H1 (cell line): ENCODE measurements at regions not wholly inside any gene's neighbourhood (a gene's known extent, or its start where the extent isn't known, plus 50 kb on each side); places are given as distances from the start of the nearest gene placed in this dataset.
A peak's percentile ranks its signal among the peaks of the same experiment; 100 is the strongest.

Experiments
- CTCF ChIA-PET: fragments of 300-600 bp; sonication (Branson Sonifier 250); formaldehyde crosslinking; loops from one replicate; lab custom pipeline; 2021; ENCODE audit not compliant: partially characterized antibody; lab: Charles Lee
- POLR2A ChIA-PET: fragments of 300-600 bp; sonication (Branson Sonifier 250); formaldehyde crosslinking; loops from one replicate; lab custom pipeline; 2021; ENCODE audit warnings: inconsistent platforms; ENCODE audit not compliant: partially characterized antibody; lab: Charles Lee
- DNase-seq, 2 experiments: peaks; one replicate each; pipeline versions ENCODE4 v3.0.0 to v3.0.0-alpha.2; 2010 to 2022; ENCODE audit warnings: low spot score in 2 of 2, low read depth in 1 of 2, mixed read lengths in 1 of 2
- FAIRE-seq: peaks from 2 replicates; lab custom pipeline; 2011; peaks lifted over from hg19 to GRCh38; lab: Jason Lieb, UNC
- H2AFZ ChIP-seq: 2 replicates; pipeline ENCODE4 v1.8.1; 2012; ENCODE audit warnings: low read length, inconsistent platforms
- H2AK5ac ChIP-seq: 2 replicates; pipeline ENCODE4 v1.6.1; 2013; ENCODE audit warnings: low read depth, low read length
- H2BK120ac ChIP-seq: replicated peaks from 2 replicates; pipeline ENCODE3; 2013; ENCODE audit warnings: low read depth, low read length, inconsistent platforms
- H2BK12ac ChIP-seq: 2 replicates; pipeline ENCODE4 v1.6.1; 2013; ENCODE audit warnings: low read depth, low read length
- H2BK15ac ChIP-seq: 2 replicates; pipeline ENCODE4 v1.6.1; 2013; ENCODE audit warnings: low read length
- H2BK20ac ChIP-seq: 2 replicates; pipeline ENCODE4 v1.6.1; 2013; ENCODE audit warnings: low read length
- H2BK5ac ChIP-seq: 2 replicates; pipeline ENCODE4 v1.6.1; 2013; ENCODE audit warnings: low read depth, low read length
- H3K14ac ChIP-seq: 2 replicates; pipeline ENCODE4 v1.6.1; 2013; ENCODE audit warnings: inconsistent platforms; ENCODE audit not compliant: insufficient read length
- H3K18ac ChIP-seq: 2 replicates; pipeline ENCODE4 v1.6.1; 2013; ENCODE audit warnings: low read length; ENCODE audit errors: extremely low read depth
- H3K23ac ChIP-seq: 2 replicates; pipeline ENCODE4 v1.6.1; 2013; ENCODE audit warnings: inconsistent platforms; ENCODE audit not compliant: insufficient read length
- H3K23me2 ChIP-seq: 2 replicates; pipeline ENCODE4 v1.6.1; 2013; ENCODE audit warnings: low read depth, low read length
- H3K27ac ChIP-seq: 2 replicates; pipeline ENCODE4 v1.6.1; 2011; ENCODE audit warnings: low read depth, low read length, inconsistent platforms
- H3K27me3 ChIP-seq, 4 experiments: replicated peaks in 1 of 4; 1 replicate in 1 of 4; 2 replicates in 3 of 4; pipeline versions ENCODE4 v1.6.1 to v1.8.1; 2011 to 2013; ENCODE audit warnings: low read length in 3 of 4, mild to moderate bottlenecking in 3 of 4, inconsistent platforms in 2 of 4, mixed read lengths in 2 of 4, moderate library complexity in 1 of 4; ENCODE audit not compliant: control insufficient read depth in 3 of 4, insufficient read depth in 3 of 4; ENCODE audit errors: extremely low read depth in 1 of 4
- H3K36me3 ChIP-seq, 4 experiments: 2 replicates each; pipeline versions ENCODE4 v1.6.1 to v1.8.1; 2011 to 2013; ENCODE audit warnings: mild to moderate bottlenecking in 4 of 4, low read length in 3 of 4, moderate library complexity in 2 of 4, control low read depth in 1 of 4, inconsistent platforms in 1 of 4; ENCODE audit not compliant: insufficient read depth in 4 of 4, control insufficient read depth in 2 of 4
- H3K4ac ChIP-seq: replicated peaks from 2 replicates; pipeline ENCODE3; 2013; ENCODE audit warnings: low read length, low read depth, mixed read lengths, inconsistent platforms; ENCODE audit not compliant: insufficient read length
- H3K4me1 ChIP-seq, 4 experiments: replicated peaks in 1 of 4; 1 replicate in 1 of 4; 2 replicates in 3 of 4; pipeline versions ENCODE4 v1.6.1 to v1.8.1; 2011 to 2013; ENCODE audit warnings: low read length in 3 of 4, inconsistent platforms in 2 of 4, mixed read lengths in 1 of 4; ENCODE audit not compliant: insufficient read depth in 4 of 4, control insufficient read depth in 3 of 4
- H3K4me2 ChIP-seq, 2 experiments: 2 replicates each; pipeline versions ENCODE4 v1.6.1 to v1.8.1; 2011 to 2013; ENCODE audit warnings: low read depth in 2 of 2, low read length in 2 of 2, control low read depth in 1 of 2, inconsistent platforms in 1 of 2, mild to moderate bottlenecking in 1 of 2; ENCODE audit not compliant: insufficient read depth in 1 of 2
- H3K4me3 ChIP-seq, 4 experiments: fragments of 200-600, 300-600 bp in 1 of 4; sonication (generic), shearing (Covaris generic), sonication (Bioruptor Twin) in 1 of 4; 2 replicates each; pipeline versions ENCODE4 v1.5.1 to v1.8.1; 2011 to 2016; ENCODE audit warnings: low read length in 4 of 4, low read depth in 3 of 4, control low read depth in 2 of 4, inconsistent platforms in 2 of 4, mild to moderate bottlenecking in 2 of 4, mixed read lengths in 1 of 4, moderate library complexity in 1 of 4; ENCODE audit not compliant: insufficient read depth in 2 of 4; ENCODE audit errors: extremely low read depth in 1 of 4
- H3K56ac ChIP-seq: replicated peaks from 2 replicates; pipeline ENCODE3; 2013; ENCODE audit warnings: low read depth, mild to moderate bottlenecking, mixed read lengths, low read length, inconsistent platforms; ENCODE audit not compliant: insufficient read length
- H3K79me1 ChIP-seq: 2 replicates; pipeline ENCODE4 v1.6.1; 2013; ENCODE audit warnings: low read depth, low read length, control low read depth
- H3K79me2 ChIP-seq, 2 experiments: 2 replicates each; pipeline versions ENCODE4 v1.6.1 to v1.8.1; 2012 to 2013; ENCODE audit warnings: low read length in 2 of 2, mild to moderate bottlenecking in 2 of 2, inconsistent platforms in 1 of 2; ENCODE audit not compliant: insufficient read depth in 2 of 2, control insufficient read depth in 1 of 2
- H3K9ac ChIP-seq, 4 experiments: replicated peaks in 1 of 4; 1 replicate in 1 of 4; 2 replicates in 3 of 4; pipeline versions ENCODE4 v1.6.1 to v1.8.1; 2011 to 2013; ENCODE audit warnings: low read depth in 3 of 4, low read length in 3 of 4, control low read depth in 2 of 4, mild to moderate bottlenecking in 2 of 4, moderate library complexity in 2 of 4, inconsistent platforms in 1 of 4; ENCODE audit errors: extremely low read depth in 1 of 4
- H3K9me3 ChIP-seq, 2 experiments: 2 replicates each; pipeline versions ENCODE4 v1.6.1 to v1.8.1; 2012 to 2013; ENCODE audit warnings: mild to moderate bottlenecking in 2 of 2, moderate library complexity in 2 of 2, control low read depth in 1 of 2, inconsistent platforms in 1 of 2, low read depth in 1 of 2, low read length in 1 of 2, mixed read lengths in 1 of 2; ENCODE audit not compliant: insufficient read depth in 2 of 2
- H4K20me1 ChIP-seq, 2 experiments: replicated peaks in 1 of 2; 2 replicates each; pipeline versions ENCODE3 to v1.8.1; 2011 to 2013; ENCODE audit warnings: inconsistent platforms in 2 of 2, low read length in 2 of 2, mild to moderate bottlenecking in 1 of 2; ENCODE audit not compliant: insufficient read depth in 2 of 2, control insufficient read depth in 1 of 2
- H4K5ac ChIP-seq: 2 replicates; pipeline ENCODE4 v1.6.1; 2013; ENCODE audit warnings: low read length, low read depth, mixed read lengths, inconsistent platforms; ENCODE audit not compliant: insufficient read length
- H4K8ac ChIP-seq: 2 replicates; pipeline ENCODE4 v1.8.0; 2013; ENCODE audit warnings: mild to moderate bottlenecking, moderate library complexity, low read length, inconsistent platforms; ENCODE audit not compliant: insufficient read depth; ENCODE audit errors: extremely low read depth
- H4K91ac ChIP-seq: replicated peaks from 2 replicates; pipeline ENCODE3; 2013; ENCODE audit warnings: low read length, mixed read lengths, inconsistent platforms; ENCODE audit not compliant: insufficient read length
- BACH1 ChIP-seq: IDR thresholded peaks from 2 replicates; pipeline ENCODE4 v1.6.1; 2012; ENCODE audit warnings: low read length, improper control_type of control experiment
- CEBPB ChIP-seq: IDR thresholded peaks from 2 replicates; pipeline ENCODE4 v1.6.1; 2012; ENCODE audit warnings: low read depth, low read length
- HDAC2 ChIP-seq, 2 experiments: fragments of 300-600 bp in 1 of 2; sonication (generic) in 1 of 2; IDR thresholded peaks; 2 replicates each; pipeline ENCODE4 v1.6.1; 2011 to 2012; ENCODE audit warnings: low read depth in 2 of 2, low read length in 2 of 2, mild to moderate bottlenecking in 2 of 2, moderate library complexity in 2 of 2, borderline replicate concordance in 1 of 2, inconsistent platforms in 1 of 2
- KDM5A ChIP-seq: fragments of 200-600 bp; IDR thresholded peaks from 2 replicates; pipeline ENCODE4 v1.7.1; 2012; ENCODE audit warnings: mild to moderate bottlenecking, low read length, inconsistent platforms, mixed read lengths
- NRF1 ChIP-seq: IDR thresholded peaks from 2 replicates; pipeline ENCODE4 v1.6.1; 2011; ENCODE audit warnings: mild to moderate bottlenecking, low read depth, low read length, improper control_type of control experiment
- PHF8 ChIP-seq: fragments of 200-600 bp; sonication (generic); conservative IDR thresholded peaks from 2 replicates; pipeline ENCODE4 v1.7.1; 2012; ENCODE audit warnings: low read depth, mild to moderate bottlenecking, inconsistent platforms, low read length, moderate library complexity
- POU5F1 ChIP-seq: IDR thresholded peaks from 2 replicates; pipeline ENCODE4 v1.6.1; 2011; ENCODE audit warnings: low read depth, mild to moderate bottlenecking, low read length, moderate library complexity
- SIRT6 ChIP-seq: IDR thresholded peaks from one replicate; pipeline ENCODE4 v1.7.1; 2012; ENCODE audit warnings: low read length, inconsistent platforms
- WGBS, 2 experiments: shearing (Covaris generic) in 1 of 2; methylation state at CpG; one replicate each; pipeline versions ENCODE4 v1.1.6 to v1.1.7; 2013 to 2015; ENCODE audit warnings: low lambda C conversion rate in 2 of 2, mixed read lengths in 2 of 2, inconsistent platforms in 1 of 2, low coverage in 1 of 2, missing lambda C conversion rate in 1 of 2; ENCODE audit not compliant: insufficient replicate concordance in 2 of 2, insufficient coverage in 1 of 2, insufficient read length in 1 of 2; ENCODE audit errors: extremely low coverage in 1 of 2, missing lambda C conversion rate in 1 of 2; 5-methylcytosine and 5-hydroxymethylcytosine counted together
- TF ChIP-seq, protein P1 (sequence below): IDR thresholded peaks from 2 replicates; pipeline ENCODE4 v1.6.1; 2012; ENCODE audit warnings: inconsistent platforms

DNA sequence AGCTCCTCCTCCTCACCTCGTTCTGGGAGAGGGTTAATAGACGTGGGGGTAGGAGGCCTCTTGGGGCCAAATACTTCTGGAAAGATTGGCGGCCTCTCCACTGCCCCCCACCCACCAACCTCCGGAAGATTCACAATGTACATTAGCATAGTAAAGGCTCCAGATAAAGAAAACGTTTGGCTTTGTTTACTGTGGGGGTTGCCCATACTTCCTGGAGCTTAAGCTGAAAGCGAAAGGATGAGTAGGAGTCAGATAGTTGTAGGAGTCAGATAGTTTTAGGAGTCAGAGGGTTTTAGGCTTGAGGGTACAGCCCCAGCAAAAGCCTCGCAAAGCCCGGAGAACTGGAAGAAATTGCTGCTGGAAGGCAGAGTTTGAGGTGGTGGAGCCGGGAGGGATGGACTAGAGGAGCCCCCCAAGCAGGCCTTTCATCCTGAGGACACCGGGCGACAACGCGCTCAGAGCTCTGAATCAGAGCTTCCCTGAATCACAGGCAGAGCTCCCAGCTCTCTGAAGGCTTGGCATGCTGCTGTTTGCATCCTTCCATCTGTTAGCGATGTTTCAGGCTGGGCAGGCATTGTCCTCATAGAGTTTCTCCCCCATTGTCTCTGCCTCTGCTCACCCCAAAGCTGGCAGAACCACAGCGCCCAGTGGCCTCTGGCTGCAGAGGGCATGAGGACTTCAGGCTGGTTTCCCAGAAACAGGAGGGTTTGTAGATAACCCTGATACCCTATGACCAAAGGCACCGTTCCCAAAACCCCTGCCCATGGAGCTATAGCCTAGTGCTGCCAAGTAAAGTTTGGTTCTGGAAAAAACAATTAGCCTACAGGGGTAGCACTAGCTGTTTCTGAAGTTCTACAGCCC, 280.7 kb downstream of the BCOR start:
- Histone ChIP-seq H3K36me3 (no peaks in the 10 kb centered on the region), H3K27ac (peak overlapping the region; percentile 90), H3K79me1 (no peaks in the 10 kb centered on the region), H3K4me3 (peak overlapping the region in 2 of 4 experiments; percentile 11 to 50; a peak in 4 of 8 replicates), H3K14ac (no peak overlapping the region), H3K4ac (peak overlapping the region; percentile 46), H3K18ac (peak overlapping the region; percentile 91), H4K5ac (peak overlapping the region; percentile 58), H2BK20ac (peak overlapping the region; percentile 15; the same call in 1 of the 2 replicates), H4K8ac (no peak overlapping the region), H3K23me2 (peaks cover 5% of the 10 kb centered on the region; the same call in 1 of the 2 replicates), H2BK12ac (peak overlapping the region; percentile 92; the same call in 1 of the 2 replicates), H3K4me1 (peaks cover 10 to 38% (median 26%) of the 10 kb centered on the region in 4 experiments), H3K23ac (no peak overlapping the region), H3K9ac (peak overlapping the region in 3 of 4 experiments; percentile 14 to 50 (median 40); a peak in 4 of 7 replicates), H4K20me1 (no peaks in the 10 kb centered on the region), H3K27me3 (peaks cover 0 to 1% (median 0%) of the 10 kb centered on the region in 4 experiments; a peak in 1 of 7 replicates), H2BK5ac (peak overlapping the region; percentile 96; the same call in 1 of the 2 replicates), H3K79me2 (no peaks in the 10 kb centered on the region; a peak in 1 of 4 replicates), H3K4me2 (peak overlapping the region; percentile 63 to 93), H3K9me3 (no peaks in the 10 kb centered on the region), H2BK15ac (no peak overlapping the region), H3K56ac (peak overlapping the region; percentile 63), H2AFZ (no peak overlapping the region), H2BK120ac (peak overlapping the region; percentile 79), H4K91ac (peak overlapping the region; percentile 98), H2AK5ac (peak overlapping the region; percentile 90; the same call in 1 of the 2 replicates)
- peak; percentile 50 to 74 for DNase-seq
- CTCF ChIA-PET: interaction anchor here (0.8 to 2.1 kb wide), 8 partner anchors 22 to 202 kb away, joined by 3 to 13 read pairs (median 3); no protein-coding TSS in a partner anchor
- no peak for FAIRE-seq
- WGBS, 2 experiments: 13% methylated on average over 8 of the region's 16 CpGs; no CpG with 5 or more reads in 1 of the 2 experiments
- POLR2A ChIA-PET: interaction anchor here (0.9 to 3.3 kb wide), 14 partner anchors 9 to 352 kb away, joined by 3 to 15 read pairs (median 4); no protein-coding TSS in a partner anchor
- TF ChIP-seq NRF1: no peak
- TF ChIP-seq BACH1: no peak
- TF ChIP-seq CEBPB: no peak
- TF ChIP-seq, protein P1, sequence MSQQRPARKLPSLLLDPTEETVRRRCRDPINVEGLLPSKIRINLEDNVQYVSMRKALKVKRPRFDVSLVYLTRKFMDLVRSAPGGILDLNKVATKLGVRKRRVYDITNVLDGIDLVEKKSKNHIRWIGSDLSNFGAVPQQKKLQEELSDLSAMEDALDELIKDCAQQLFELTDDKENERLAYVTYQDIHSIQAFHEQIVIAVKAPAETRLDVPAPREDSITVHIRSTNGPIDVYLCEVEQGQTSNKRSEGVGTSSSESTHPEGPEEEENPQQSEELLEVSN: no peak
- no peak; a peak in 1 of 4 replicates for TF ChIP-seq HDAC2 (IDR thresholded peaks at IDR 0.05; ENCODE audit: borderline replicate concordance in 1 of 2, low read depth in 2 of 2, low read length in 2 of 2)
- no peak for TF ChIP-seq SIRT6
- TF ChIP-seq PHF8: no peak
- TF ChIP-seq POU5F1: peak; percentile 43; the same call in 1 of the 2 replicates
- no peak for TF ChIP-seq KDM5A
